ENCODE measurements at regions not wholly inside any gene's neighbourhood (a gene's known extent, or its start where the extent isn't known, plus 50 kb on each side); places are given as distances from the start of the nearest gene placed in this dataset.

GRCh38 chr16:50495673-50496072 is 52.5 kb upstream of the NKD1 start:
- no peaks in the 10 kb centered on the region for H3K4me1 ChIP-seq (ENCODE audit: control insufficient read depth, insufficient read depth, low read length)
- intact Hi-C loops (cut with micrococcal nuclease; ENCODE audit: unreplicated experiment) (no loop called here), in situ Hi-C loops (cut with MboI) (no loop called here)
- no peaks in the 10 kb centered on the region for H3K9me3 ChIP-seq (replicated peaks; ENCODE audit: control insufficient read depth, insufficient read depth, low read length)
- H3K4me2 ChIP-seq (ENCODE audit: control insufficient read depth, insufficient read depth) = no peak overlapping the region
- RAD21 ChIA-PET (ENCODE audit: unreplicated experiment) = no interaction called here
- no peak for DNase-seq (ENCODE audit: low read depth, low spot score)
- CTCF ChIA-PET = interaction anchor here (0.9 kb wide), 1 partner anchor 311 kb away, joined by 3 read pairs; no protein-coding TSS in a partner anchor
- no peak for ATAC-seq
- no peaks in the 10 kb centered on the region for H4K20me1 ChIP-seq (ENCODE audit: control insufficient read depth, insufficient read depth)
- WGBS (ENCODE audit: insufficient coverage, insufficient replicate concordance, low lambda C conversion rate, missing lambda C conversion rate) = 49% methylated on average over 7 of the region's 7 CpGs
- TF ChIP-seq TCF3 (IDR thresholded peaks at IDR 0.05; ENCODE audit: borderline replicate concordance, insufficient read depth, low read depth, low read length) = no peak
- TF ChIP-seq SUZ12 (IDR thresholded peaks at IDR 0.05; ENCODE audit: unreplicated experiment) = no peak
- TF ChIP-seq RAD51 (IDR thresholded peaks at IDR 0.05) = no peak
- TF ChIP-seq ESRRA (IDR thresholded peaks at IDR 0.05; ENCODE audit: low read length) = no peak
- no peak for TF ChIP-seq SMAD1 (IDR thresholded peaks at IDR 0.05; ENCODE audit: low read depth, partially characterized antibody)
- TF ChIP-seq ZBED1 (IDR thresholded peaks at IDR 0.05; ENCODE audit: borderline replicate concordance) = no peak
- TF ChIP-seq CREB1 (IDR thresholded peaks at IDR 0.05; ENCODE audit: low read depth) = no peak
- no peak for TF ChIP-seq POU2F2 (IDR thresholded peaks at IDR 0.05; ENCODE audit: borderline replicate concordance, low read depth, low read length)
- no peak for TF ChIP-seq RBBP5 (conservative IDR thresholded peaks at IDR 0.05)
- TF ChIP-seq KDM1A (IDR thresholded peaks at IDR 0.05; ENCODE audit: borderline replicate concordance) = no peak
- no peak for TF ChIP-seq MEF2A (IDR thresholded peaks at IDR 0.05; ENCODE audit: insufficient read depth, low read depth, low read length)
- TF ChIP-seq RB1 (IDR thresholded peaks at IDR 0.05; ENCODE audit: borderline replicate concordance) = no peak
- H3K79me2 ChIP-seq (ENCODE audit: control insufficient read depth, insufficient read depth, low read length) = no peaks in the 10 kb centered on the region
- no peak for FAIRE-seq
- no peak overlapping the region for H3K9ac ChIP-seq (ENCODE audit: control insufficient read depth, insufficient read depth, low read length)
- no peak overlapping the region for H2AFZ ChIP-seq (ENCODE audit: control insufficient read depth, low read depth, low read length)
- H3K36me3 ChIP-seq (ENCODE audit: control insufficient read depth in 2 of 2, insufficient read depth in 2 of 2, low read length in 1 of 2) = no peaks in the 10 kb centered on the region
- POLR2A ChIA-PET = no interaction called here
- no peak overlapping the region for H3K27ac ChIP-seq (ENCODE audit: control insufficient read depth, insufficient read depth)
- H3K27me3 ChIP-seq (replicated peaks in 1 of 2; ENCODE audit: control insufficient read depth in 2 of 2, insufficient read depth in 2 of 2, low read length in 1 of 2) = no peaks in the 10 kb centered on the region
- SMC1A ChIA-PET (ENCODE audit: uncharacterized antibody, unreplicated experiment) = no interaction called here
- no peak overlapping the region for H3K4me3 ChIP-seq
- BruUV-seq (replicated peaks) = no TSS peak
